NCI-H526 treated with DMSO at 0.1 percent for 48 hours (cell line): ENCODE measurements at regions not wholly inside any gene's neighbourhood (a gene's known extent, or its start where the extent isn't known, plus 50 kb on each side); places are given as distances from the start of the nearest gene placed in this dataset.
A peak's percentile ranks its signal among the peaks of the same experiment; 100 is the strongest.

ENCODE experiments used
- DNase-seq: peaks from one replicate; lab custom pipeline; 2025; lab: John Stamatoyannopoulos, UW

- DNase-seq, result peak; percentile 52
Measured at GRCh38 chr4:53644607-53645006, 53.3 kb upstream of the LNX1 start.
